ENCODE measurements at regions not wholly inside any gene's neighbourhood (a gene's known extent, or its start where the extent isn't known, plus 50 kb on each side); places are given as distances from the start of the nearest gene placed in this dataset.

DNA sequence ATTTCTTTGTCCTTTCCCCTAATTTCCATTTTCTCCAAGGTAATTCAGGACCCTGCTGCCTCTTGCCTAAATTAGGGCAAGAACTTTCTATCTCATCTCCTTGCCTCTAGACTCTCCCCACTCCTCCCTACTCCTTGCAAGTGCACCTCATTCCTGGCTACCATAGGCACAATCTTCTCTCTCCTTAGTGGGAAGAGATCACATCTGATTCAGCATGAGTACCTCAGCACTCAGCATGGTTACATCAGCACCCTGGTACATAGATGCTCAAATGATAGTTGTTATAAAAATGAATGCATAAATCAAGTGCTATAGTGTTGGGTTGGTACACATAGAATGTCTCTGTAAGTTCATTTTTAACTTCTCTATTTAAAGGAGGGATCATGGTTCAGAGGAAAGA, 313.4 kb upstream of the RASGRP1 start:
- H3K9ac ChIP-seq (ENCODE audit: low read depth, low read length): no peak overlapping the region
- no peaks in the 10 kb centered on the region for H3K4me1 ChIP-seq (ENCODE audit: insufficient read depth, low read length)
- H3K36me3 ChIP-seq (ENCODE audit: insufficient read depth, low read length): no peaks in the 10 kb centered on the region
- H3K9me3 ChIP-seq (ENCODE audit: control insufficient read depth, insufficient read depth, low read length): no peaks in the 10 kb centered on the region

DNA sequence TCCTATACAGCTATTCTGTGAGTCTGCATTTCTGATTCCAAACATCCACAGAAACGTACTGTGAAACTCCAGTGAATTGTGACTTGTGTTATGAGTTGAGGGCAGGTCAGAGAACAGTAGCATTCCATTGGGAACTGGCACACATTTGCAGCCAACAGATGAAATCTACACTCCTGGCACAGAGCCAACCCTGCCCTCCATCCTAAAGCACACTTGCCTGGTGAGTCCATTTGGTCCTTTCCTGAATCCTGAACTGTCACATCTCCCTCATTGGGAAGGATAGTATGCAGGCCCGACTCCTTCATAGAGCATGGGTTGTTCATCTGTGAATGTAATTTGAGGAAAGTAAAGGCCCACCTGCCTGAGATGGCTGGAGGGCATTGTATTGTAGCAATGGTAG, 314.3 kb upstream of the RASGRP1 start:
- H3K9ac ChIP-seq (ENCODE audit: low read depth, low read length): no peak overlapping the region
- H3K4me1 ChIP-seq (ENCODE audit: insufficient read depth, low read length): no peaks in the 10 kb centered on the region
- no peaks in the 10 kb centered on the region for H3K36me3 ChIP-seq (ENCODE audit: insufficient read depth, low read length)
- H3K9me3 ChIP-seq (ENCODE audit: control insufficient read depth, insufficient read depth, low read length): no peaks in the 10 kb centered on the region

DNA sequence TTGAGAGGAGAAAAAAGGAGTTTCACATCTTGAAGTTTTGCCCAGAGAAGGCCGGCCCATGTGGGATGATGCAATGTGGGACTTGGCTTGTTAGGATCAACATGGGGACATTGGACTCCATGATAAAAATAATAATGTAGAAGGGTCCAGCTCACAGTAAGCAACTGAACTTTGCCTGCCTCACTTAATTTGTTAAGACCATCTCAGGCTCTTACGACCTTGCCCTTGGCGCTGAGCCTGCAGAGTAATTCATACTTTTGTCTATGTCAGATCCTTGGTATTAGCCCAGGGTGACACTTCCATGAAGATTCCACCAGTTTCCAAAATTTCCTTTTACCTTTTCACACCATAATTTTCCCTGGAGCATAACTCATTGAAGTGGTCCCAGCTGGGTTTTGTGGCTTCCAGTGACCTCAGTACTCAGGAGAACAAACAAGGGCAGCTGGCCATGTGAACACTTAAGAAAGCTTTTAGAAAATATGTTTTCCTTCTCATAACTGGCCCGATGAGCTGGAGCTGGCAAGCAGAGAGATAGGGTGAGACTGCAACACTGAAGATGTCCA, 315.4 kb upstream of the RASGRP1 start:
- H3K9ac ChIP-seq (ENCODE audit: low read depth, low read length): no peak overlapping the region
- H3K9me3 ChIP-seq (ENCODE audit: control insufficient read depth, insufficient read depth, low read length): no peaks in the 10 kb centered on the region
- H3K4me1 ChIP-seq (ENCODE audit: insufficient read depth, low read length): no peaks in the 10 kb centered on the region
- no peaks in the 10 kb centered on the region for H3K36me3 ChIP-seq (ENCODE audit: insufficient read depth, low read length)

DNA sequence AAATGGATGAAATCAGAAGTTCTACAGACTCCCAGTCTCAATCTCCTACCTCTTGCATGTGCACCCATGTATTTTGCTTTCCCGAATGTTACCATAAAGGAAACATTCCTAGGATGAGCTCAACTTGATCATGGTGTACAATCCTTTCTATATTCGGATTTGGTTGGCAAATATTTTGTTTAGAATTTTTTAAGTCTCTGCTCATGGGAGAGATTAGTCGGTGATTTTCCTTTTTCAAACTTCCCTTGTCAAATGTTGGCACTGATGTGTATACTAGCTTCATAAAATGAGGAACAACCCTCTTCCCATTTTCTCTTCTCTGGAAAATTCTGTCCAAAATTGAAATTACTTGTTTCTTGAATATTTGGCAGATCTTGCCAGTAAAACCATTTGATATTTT, 317.6 kb upstream of the RASGRP1 start:
- Histone ChIP-seq H3K9ac (ENCODE audit: low read depth, low read length) (no peak overlapping the region), H3K9me3 (ENCODE audit: control insufficient read depth, insufficient read depth, low read length) (no peaks in the 10 kb centered on the region), H3K4me1 (ENCODE audit: insufficient read depth, low read length) (no peaks in the 10 kb centered on the region), H3K36me3 (ENCODE audit: insufficient read depth, low read length) (no peaks in the 10 kb centered on the region)

DNA sequence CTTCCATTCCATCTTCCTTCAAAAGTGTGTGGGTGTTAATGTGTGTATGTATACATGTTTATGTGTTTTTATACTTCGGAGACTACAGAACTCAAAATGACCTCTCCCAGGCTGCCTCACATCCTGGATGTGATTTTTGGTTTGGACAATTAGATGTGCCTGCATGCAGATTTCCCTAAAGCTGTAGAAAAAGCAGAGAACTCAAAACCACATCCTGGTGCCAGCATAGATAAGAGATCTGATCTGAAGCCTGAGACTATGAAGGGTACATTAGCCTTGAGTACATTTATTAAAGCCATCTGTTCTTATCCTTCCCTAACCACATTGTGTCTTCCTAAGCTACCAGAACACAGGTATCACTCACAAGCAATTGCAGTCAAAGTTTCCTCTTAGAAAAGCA, 319.4 kb upstream of the RASGRP1 start:
- Histone ChIP-seq H3K9ac (ENCODE audit: low read depth, low read length) (no peak overlapping the region), H3K9me3 (ENCODE audit: control insufficient read depth, insufficient read depth, low read length) (no peaks in the 10 kb centered on the region), H3K4me1 (ENCODE audit: insufficient read depth, low read length) (no peaks in the 10 kb centered on the region), H3K36me3 (ENCODE audit: insufficient read depth, low read length) (no peaks in the 10 kb centered on the region)

DNA sequence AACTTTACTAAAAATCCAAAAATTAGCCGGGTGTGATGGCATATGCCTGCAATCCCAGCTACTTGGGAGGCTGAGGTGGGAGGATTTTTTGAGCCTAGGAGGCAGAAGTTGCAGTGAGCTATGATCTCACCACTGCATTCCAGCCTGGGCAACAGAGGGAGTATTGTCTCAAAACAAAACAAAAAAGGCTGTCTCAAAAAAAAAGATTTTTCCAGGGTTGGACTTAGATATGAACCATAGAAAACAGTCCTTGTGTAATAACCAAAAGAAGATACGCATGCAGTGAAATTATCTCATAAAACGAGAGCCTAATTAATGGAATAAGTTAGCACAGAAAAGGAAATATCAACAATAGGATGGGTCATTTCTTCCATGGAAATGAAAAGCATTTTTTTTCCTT, 320.4 kb upstream of the RASGRP1 start:
- H3K4me1 ChIP-seq (ENCODE audit: insufficient read depth, low read length): no peaks in the 10 kb centered on the region
- H3K36me3 ChIP-seq (ENCODE audit: insufficient read depth, low read length): no peaks in the 10 kb centered on the region
- H3K9ac ChIP-seq (ENCODE audit: low read depth, low read length): no peak overlapping the region
- H3K9me3 ChIP-seq (ENCODE audit: control insufficient read depth, insufficient read depth, low read length): no peaks in the 10 kb centered on the region

DNA sequence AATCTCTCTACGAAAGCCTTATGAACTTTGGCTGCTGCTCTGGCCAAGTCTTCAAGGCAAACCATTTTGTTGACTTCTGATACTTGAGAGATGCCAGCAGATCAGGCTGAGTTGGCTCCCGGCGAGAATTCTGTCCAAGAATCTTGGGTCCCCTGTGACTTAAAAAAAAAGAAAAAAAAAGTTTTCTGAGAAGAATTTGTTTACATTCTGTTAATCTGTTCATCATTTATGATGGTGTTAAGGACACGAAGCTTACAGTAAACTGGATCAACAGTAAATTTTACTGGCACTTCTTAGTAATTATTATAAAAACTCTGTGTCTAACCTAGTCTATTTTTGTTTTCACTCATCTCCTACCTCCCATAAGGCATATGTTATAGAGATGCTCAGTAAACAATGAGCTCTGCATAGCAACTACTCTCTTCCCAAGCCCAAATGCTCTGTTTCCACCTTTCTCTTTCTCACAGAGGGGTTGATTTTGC, 320.9 kb upstream of the RASGRP1 start:
- H3K4me1 ChIP-seq (ENCODE audit: insufficient read depth, low read length): no peaks in the 10 kb centered on the region

DNA sequence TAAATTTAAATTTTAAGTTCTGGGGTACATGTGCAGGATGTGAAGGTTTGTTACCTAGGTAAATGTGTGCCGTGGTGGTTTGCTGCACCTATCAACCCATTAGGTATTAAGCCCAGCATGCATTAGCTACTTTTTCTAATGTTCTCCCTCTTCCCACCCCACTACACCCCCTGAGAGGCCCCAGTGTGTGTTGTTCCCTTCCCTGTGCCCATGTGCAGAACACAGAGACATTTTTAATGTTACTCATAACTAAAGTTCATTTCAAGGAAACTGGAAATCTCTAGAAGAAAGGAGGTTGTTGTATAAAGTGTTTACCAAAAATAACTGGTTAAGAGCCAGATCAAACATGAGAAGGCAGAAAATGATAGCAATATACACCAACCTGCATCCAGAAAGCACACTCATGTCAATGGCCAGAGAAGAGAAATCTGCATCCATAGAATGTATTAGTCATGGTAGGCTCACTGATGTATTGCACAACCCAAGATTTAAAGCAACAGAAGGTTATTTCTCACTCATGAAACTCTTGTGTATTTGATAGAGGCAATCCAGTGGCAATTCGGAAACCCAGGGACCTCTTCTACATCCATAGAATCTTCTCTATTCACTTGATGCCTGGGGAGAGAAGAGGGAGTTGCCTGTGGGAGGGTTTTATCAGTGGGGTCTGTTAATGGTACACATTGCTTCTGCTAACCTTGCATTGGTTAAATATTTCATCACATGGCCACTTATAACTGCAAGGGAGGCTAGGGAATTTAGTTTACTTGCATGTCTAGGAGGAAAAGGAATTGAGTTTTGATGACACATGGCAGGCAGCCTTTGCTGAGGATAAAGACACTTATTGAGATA, 321.9 kb upstream of the RASGRP1 start:
- H3K9ac ChIP-seq (ENCODE audit: low read depth, low read length): no peak overlapping the region
- H3K36me3 ChIP-seq (ENCODE audit: insufficient read depth, low read length): no peaks in the 10 kb centered on the region
- no peaks in the 10 kb centered on the region for H3K4me1 ChIP-seq (ENCODE audit: insufficient read depth, low read length)
- H3K9me3 ChIP-seq (ENCODE audit: control insufficient read depth, insufficient read depth, low read length): no peaks in the 10 kb centered on the region

More for the DNA sequence above, 320.9 kb upstream of the RASGRP1 start:
- no peak overlapping the region for H3K9ac ChIP-seq (ENCODE audit: low read depth, low read length)
- no peaks in the 10 kb centered on the region for H3K9me3 ChIP-seq (ENCODE audit: control insufficient read depth, insufficient read depth, low read length)
- H3K36me3 ChIP-seq (ENCODE audit: insufficient read depth, low read length): no peaks in the 10 kb centered on the region

DNA sequence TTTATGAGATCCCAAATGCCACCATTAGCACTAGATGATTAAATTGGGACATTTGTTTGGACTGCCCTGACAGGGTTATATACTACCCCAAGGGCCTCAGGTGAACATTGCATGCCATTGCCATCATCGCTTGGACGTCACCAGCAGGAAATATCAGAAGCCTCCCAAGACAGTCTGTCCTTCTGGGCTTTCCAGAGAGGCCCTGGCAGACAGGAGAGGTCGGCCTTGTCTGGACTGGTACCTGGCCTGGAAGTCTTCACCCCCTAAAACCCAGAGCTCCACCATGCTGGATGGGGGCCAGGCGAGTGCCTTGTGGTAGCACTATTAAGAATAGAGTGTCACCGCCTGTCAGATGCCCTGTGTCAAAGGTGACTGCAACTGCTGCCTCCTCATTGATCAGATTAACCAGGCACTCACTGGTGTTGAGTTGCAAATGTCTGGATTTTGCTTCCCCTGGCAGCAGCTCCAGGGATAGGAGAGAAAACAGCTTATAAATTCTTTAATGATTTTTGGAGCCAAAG, 324.1 kb upstream of the RASGRP1 start:
- no peaks in the 10 kb centered on the region for H3K9me3 ChIP-seq (ENCODE audit: control insufficient read depth, insufficient read depth, low read length)
- no peak overlapping the region for H3K9ac ChIP-seq (ENCODE audit: low read depth, low read length)
- no peaks in the 10 kb centered on the region for H3K36me3 ChIP-seq (ENCODE audit: insufficient read depth, low read length)
- no peaks in the 10 kb centered on the region for H3K4me1 ChIP-seq (ENCODE audit: insufficient read depth, low read length)

DNA sequence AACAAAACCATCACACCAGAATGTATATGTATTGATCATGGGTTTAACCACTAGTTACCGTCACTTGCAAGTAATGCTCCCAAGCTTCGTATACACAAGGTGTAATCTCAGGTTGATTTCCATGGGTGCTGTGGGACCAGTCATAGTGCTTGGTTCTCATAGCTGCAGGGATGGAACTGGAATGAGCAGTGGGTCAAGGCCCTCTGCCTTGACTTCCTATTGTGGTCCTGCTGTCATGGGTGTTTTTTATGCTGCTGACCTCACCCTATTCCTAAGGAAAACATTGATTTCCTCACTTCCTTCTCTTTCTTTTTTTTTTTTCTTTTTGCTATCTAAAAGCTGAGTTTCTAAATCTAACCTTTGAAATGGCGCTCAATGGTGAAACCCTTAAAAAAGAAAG, 325.6 kb upstream of the RASGRP1 start:
- Histone ChIP-seq H3K9me3 (ENCODE audit: control insufficient read depth, insufficient read depth, low read length) (no peaks in the 10 kb centered on the region), H3K36me3 (ENCODE audit: insufficient read depth, low read length) (no peaks in the 10 kb centered on the region), H3K9ac (ENCODE audit: low read depth, low read length) (no peak overlapping the region), H3K4me1 (ENCODE audit: insufficient read depth, low read length) (peaks cover 8% of the 10 kb centered on the region)

DNA sequence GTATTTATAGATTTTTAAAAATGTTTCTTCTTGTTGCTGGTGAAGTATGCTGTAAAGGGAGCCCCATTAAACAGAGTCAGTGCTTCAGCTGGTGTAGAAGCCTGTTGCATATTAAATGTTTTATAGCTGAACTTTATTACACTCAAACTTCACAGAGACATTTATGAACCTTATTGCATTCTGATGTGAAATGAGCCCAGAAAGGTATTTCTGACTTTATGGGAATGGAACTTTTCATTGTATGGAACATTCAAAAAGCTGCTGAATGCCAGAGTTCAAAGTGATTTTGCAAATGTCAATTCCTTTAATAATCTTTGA, 329.3 kb upstream of the RASGRP1 start:
- H3K4me1 ChIP-seq (ENCODE audit: insufficient read depth, low read length): peaks cover 8% of the 10 kb centered on the region
- H3K9ac ChIP-seq (ENCODE audit: low read depth, low read length): no peak overlapping the region
- no peaks in the 10 kb centered on the region for H3K36me3 ChIP-seq (ENCODE audit: insufficient read depth, low read length)
- H3K9me3 ChIP-seq (ENCODE audit: control insufficient read depth, insufficient read depth, low read length): no peaks in the 10 kb centered on the region

DNA sequence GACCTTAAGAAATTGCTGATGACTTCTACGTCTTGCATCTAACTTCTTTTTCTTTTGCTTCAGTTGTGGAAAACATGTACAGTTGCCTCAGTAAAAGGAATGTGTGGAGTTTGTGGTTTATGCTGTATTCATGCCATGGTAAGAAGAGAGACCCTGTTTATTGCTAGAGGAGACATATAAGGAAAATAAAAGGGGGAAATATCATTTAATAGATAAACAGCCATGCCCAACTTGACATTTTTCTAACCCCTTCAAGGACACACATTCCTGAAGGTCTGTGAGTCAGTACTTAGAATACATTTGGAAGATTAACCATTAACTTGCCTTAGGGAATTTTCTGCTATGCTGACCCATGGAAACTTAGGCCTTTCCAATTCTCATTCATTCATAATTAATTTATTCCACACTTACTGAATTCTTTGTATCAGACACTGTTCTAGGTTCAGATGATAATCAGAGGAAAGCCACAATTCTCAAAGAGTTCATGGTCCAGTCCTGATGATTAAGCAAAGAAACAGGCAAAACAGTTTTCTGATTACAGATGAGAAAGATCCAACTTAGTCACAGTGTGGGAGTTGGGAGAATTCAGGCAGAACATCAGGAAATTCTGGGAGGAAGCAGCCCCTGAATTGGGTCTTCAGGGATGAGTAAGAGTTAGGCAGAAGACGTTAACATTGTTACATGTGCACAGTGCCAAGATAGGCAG, 329.8 kb upstream of the RASGRP1 start:
- H3K9ac ChIP-seq (ENCODE audit: low read depth, low read length): no peak overlapping the region
- no peaks in the 10 kb centered on the region for H3K9me3 ChIP-seq (ENCODE audit: control insufficient read depth, insufficient read depth, low read length)
- peaks cover 8% of the 10 kb centered on the region for H3K4me1 ChIP-seq (ENCODE audit: insufficient read depth, low read length)
- H3K36me3 ChIP-seq (ENCODE audit: insufficient read depth, low read length): no peaks in the 10 kb centered on the region

DNA sequence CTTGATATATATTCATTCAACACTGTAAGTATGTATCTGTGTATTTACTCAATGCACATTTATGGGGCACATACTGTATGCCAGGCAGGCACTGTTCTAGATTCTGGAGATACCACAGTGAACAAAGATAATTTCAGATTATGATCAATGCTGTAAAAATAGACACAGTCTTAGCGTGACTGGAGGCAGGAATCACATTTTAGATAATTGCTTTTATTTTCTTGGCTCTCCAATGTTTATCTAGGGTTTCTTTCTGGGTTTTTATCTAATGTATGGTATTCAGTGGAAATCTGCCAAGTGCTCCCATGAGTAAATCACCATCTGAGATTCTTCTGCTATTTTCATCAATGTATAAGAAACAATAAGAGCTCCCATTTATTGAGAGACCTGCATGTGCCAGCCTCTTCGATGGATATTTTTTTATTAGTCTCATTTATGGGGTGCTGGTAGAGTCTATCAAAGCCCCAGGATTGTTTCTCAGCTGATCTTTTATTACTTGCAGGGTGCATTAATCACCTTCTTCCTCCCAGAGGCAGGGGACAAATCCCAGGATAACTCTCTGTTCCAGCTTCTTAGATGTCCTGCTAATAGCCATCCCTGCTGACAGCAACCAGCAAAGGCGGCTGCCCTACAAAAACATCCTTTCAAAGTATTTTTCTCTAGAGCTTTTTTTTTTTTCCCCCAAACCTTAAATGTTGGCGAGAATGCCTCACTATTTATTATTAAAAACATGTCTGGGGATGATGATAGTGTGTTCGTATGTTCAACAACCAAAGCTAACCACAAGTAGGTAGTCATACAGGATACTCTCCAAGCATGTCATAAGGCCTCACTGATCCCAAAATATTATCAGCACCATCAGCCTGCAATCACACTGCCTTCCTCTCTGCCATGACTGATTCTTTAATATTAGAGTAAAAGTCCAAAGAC, 331.0 kb upstream of the RASGRP1 start:
- peaks cover 8% of the 10 kb centered on the region for H3K4me1 ChIP-seq (ENCODE audit: insufficient read depth, low read length)
- no peaks in the 10 kb centered on the region for H3K36me3 ChIP-seq (ENCODE audit: insufficient read depth, low read length)
- no peak overlapping the region for H3K9ac ChIP-seq (ENCODE audit: low read depth, low read length)
- H3K9me3 ChIP-seq (ENCODE audit: control insufficient read depth, insufficient read depth, low read length): no peaks in the 10 kb centered on the region

DNA sequence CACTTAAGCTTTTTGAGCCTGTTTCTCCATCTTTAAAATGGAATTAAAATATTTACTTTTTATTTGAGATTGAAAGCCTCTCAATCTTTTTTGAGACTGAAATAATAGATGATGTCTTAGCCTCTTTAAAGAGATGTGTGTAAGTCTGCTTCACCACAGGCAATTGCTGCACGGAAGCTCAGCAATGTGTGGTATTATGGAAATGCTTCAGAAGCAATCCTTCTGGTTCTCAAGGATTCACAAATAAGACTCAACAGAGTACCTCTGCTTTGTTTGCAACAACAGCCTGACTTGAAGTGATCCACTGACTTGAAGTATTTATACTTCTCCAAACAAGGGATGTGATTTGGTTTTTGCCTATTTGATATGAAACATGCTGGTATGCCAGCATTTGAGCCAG, 332.0 kb upstream of the RASGRP1 start:
- Histone ChIP-seq H3K9ac (ENCODE audit: low read depth, low read length) (no peak overlapping the region), H3K4me1 (ENCODE audit: insufficient read depth, low read length) (peaks cover 8% of the 10 kb centered on the region), H3K36me3 (ENCODE audit: insufficient read depth, low read length) (no peaks in the 10 kb centered on the region), H3K9me3 (ENCODE audit: control insufficient read depth, insufficient read depth, low read length) (no peaks in the 10 kb centered on the region)

All from ES-I3 (cell line).